ENCODE measurements at regions not wholly inside any gene's neighbourhood (a gene's known extent, or its start where the extent isn't known, plus 50 kb on each side); places are given as distances from the start of the nearest gene placed in this dataset.

- no peak for TF ChIP-seq TCF12 (IDR thresholded peaks at IDR 0.05; ENCODE audit: low read depth)
- TF ChIP-seq TAF1 (IDR thresholded peaks at IDR 0.05; ENCODE audit: low read depth) = no peak
- no peak for TF ChIP-seq REST (IDR thresholded peaks at IDR 0.05; ENCODE audit: low read depth)
- no peak for TF ChIP-seq EP300 (IDR thresholded peaks at IDR 0.05; ENCODE audit: borderline replicate concordance)
- TF ChIP-seq TEAD4 (IDR thresholded peaks at IDR 0.05) = no peak
- TF ChIP-seq MAX (IDR thresholded peaks at IDR 0.05) = no peak
- no peak for TF ChIP-seq RAD21 (IDR thresholded peaks at IDR 0.05; ENCODE audit: low read depth)
- no peak for TF ChIP-seq ZBTB7A (IDR thresholded peaks at IDR 0.05; ENCODE audit: low read depth)
- TF ChIP-seq CREB1 (IDR thresholded peaks at IDR 0.05; ENCODE audit: low read depth) = no peak
- TF ChIP-seq FOXM1 (IDR thresholded peaks at IDR 0.05; ENCODE audit: borderline replicate concordance, low read depth) = no peak
- no peak for TF ChIP-seq NFIC (IDR thresholded peaks at IDR 0.05)
- no peak for TF ChIP-seq EGR1 (IDR thresholded peaks at IDR 0.05)
- no peak for TF ChIP-seq YY1 (IDR thresholded peaks at IDR 0.05; ENCODE audit: low read depth)
Observed at GRCh38 chr6:163951326-163951725, 536.8 kb downstream of the QKI start.
